ENCODE measurements at regions not wholly inside any gene's neighbourhood (a gene's known extent, or its start where the extent isn't known, plus 50 kb on each side); places are given as distances from the start of the nearest gene placed in this dataset.

- Histone ChIP-seq H3K9me3 (replicated peaks; ENCODE audit: control insufficient read depth, insufficient read depth, low read length) (no peaks in the 10 kb centered on the region), H3K4me1 (ENCODE audit: control insufficient read depth, insufficient read depth, low read length) (no peaks in the 10 kb centered on the region), H3K79me2 (ENCODE audit: control insufficient read depth, insufficient read depth, low read length) (no peaks in the 10 kb centered on the region), H3K4me2 (ENCODE audit: control insufficient read depth, insufficient read depth) (no peak overlapping the region), H3K27me3 (replicated peaks in 1 of 2; ENCODE audit: control insufficient read depth in 2 of 2, insufficient read depth in 2 of 2, low read length in 1 of 2) (no peaks in the 10 kb centered on the region), H3K36me3 (ENCODE audit: control insufficient read depth in 2 of 2, insufficient read depth in 2 of 2, low read length in 1 of 2) (no peaks in the 10 kb centered on the region), H3K27ac (ENCODE audit: control insufficient read depth, insufficient read depth) (no peak overlapping the region), H4K20me1 (ENCODE audit: control insufficient read depth, insufficient read depth) (no peaks in the 10 kb centered on the region), H3K4me3 (no peak overlapping the region), H3K9ac (ENCODE audit: control insufficient read depth, insufficient read depth, low read length) (no peak overlapping the region), H2AFZ (ENCODE audit: control insufficient read depth, low read depth, low read length) (no peak overlapping the region)
- no TSS peak for BruUV-seq (replicated peaks)
- ChIA-PET SMC1A (ENCODE audit: uncharacterized antibody, unreplicated experiment) (no interaction called here), RAD21 (ENCODE audit: unreplicated experiment) (no interaction called here), CTCF (no interaction called here), POLR2A (no interaction called here)
- intact Hi-C loops (cut with micrococcal nuclease; ENCODE audit: unreplicated experiment), result no loop called here
- WGBS (ENCODE audit: insufficient coverage, insufficient replicate concordance, low lambda C conversion rate, missing lambda C conversion rate), result 19% methylated on average over 3 of the region's 3 CpGs
- DNase-seq (ENCODE audit: low read depth, low spot score), result no peak
- no peak for FAIRE-seq
- no peak for TF ChIP-seq CBX3 (IDR thresholded peaks at IDR 0.05; ENCODE audit: borderline replicate concordance, low read depth)
- TF ChIP-seq SPI1 (IDR thresholded peaks at IDR 0.05; ENCODE audit: borderline replicate concordance, insufficient read depth, low read depth, low read length), result no peak
- TF ChIP-seq, protein P1, sequence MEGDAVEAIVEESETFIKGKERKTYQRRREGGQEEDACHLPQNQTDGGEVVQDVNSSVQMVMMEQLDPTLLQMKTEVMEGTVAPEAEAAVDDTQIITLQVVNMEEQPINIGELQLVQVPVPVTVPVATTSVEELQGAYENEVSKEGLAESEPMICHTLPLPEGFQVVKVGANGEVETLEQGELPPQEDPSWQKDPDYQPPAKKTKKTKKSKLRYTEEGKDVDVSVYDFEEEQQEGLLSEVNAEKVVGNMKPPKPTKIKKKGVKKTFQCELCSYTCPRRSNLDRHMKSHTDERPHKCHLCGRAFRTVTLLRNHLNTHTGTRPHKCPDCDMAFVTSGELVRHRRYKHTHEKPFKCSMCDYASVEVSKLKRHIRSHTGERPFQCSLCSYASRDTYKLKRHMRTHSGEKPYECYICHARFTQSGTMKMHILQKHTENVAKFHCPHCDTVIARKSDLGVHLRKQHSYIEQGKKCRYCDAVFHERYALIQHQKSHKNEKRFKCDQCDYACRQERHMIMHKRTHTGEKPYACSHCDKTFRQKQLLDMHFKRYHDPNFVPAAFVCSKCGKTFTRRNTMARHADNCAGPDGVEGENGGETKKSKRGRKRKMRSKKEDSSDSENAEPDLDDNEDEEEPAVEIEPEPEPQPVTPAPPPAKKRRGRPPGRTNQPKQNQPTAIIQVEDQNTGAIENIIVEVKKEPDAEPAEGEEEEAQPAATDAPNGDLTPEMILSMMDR (IDR thresholded peaks at IDR 0.05 in 2 of 3, conservative IDR thresholded peaks at IDR 0.05 in 1 of 3; ENCODE audit: control insufficient read depth in 2 of 3, extremely low read depth in 1 of 3, insufficient read depth in 1 of 3, low read depth in 3 of 3, low read length in 3 of 3), result peak; percentile 14 to 33 (median 21); a peak in 3 of 6 replicates
- no peak for TF ChIP-seq ETV6 (conservative IDR thresholded peaks at IDR 0.05 in 1 of 2, IDR thresholded peaks at IDR 0.05 in 1 of 2; ENCODE audit: borderline replicate concordance in 1 of 2, low read depth in 1 of 2)
- in situ Hi-C loops (cut with MboI), result no loop called here
- no peak for ATAC-seq
Measured at GRCh38 chr2:81389203-81389602, 1084.7 kb upstream of the LRRTM1 start.

GRCh38 chr2:81363800-81364199 lies 1059.2 kb upstream of the LRRTM1 start:
- Histone ChIP-seq H3K4me2 (ENCODE audit: control insufficient read depth, insufficient read depth) (no peak overlapping the region), H3K4me3 (no peak overlapping the region), H3K79me2 (ENCODE audit: control insufficient read depth, insufficient read depth, low read length) (no peaks in the 10 kb centered on the region), H3K27ac (ENCODE audit: control insufficient read depth, insufficient read depth) (no peak overlapping the region), H4K20me1 (ENCODE audit: control insufficient read depth, insufficient read depth) (no peaks in the 10 kb centered on the region), H2AFZ (ENCODE audit: control insufficient read depth, low read depth, low read length) (no peak overlapping the region), H3K4me1 (ENCODE audit: control insufficient read depth, insufficient read depth, low read length) (no peaks in the 10 kb centered on the region), H3K9me3 (replicated peaks; ENCODE audit: control insufficient read depth, insufficient read depth, low read length) (no peaks in the 10 kb centered on the region), H3K27me3 (replicated peaks in 1 of 2; ENCODE audit: control insufficient read depth in 2 of 2, insufficient read depth in 2 of 2, low read length in 1 of 2) (no peaks in the 10 kb centered on the region), H3K9ac (ENCODE audit: control insufficient read depth, insufficient read depth, low read length) (no peak overlapping the region), H3K36me3 (ENCODE audit: control insufficient read depth in 2 of 2, insufficient read depth in 2 of 2, low read length in 1 of 2) (no peaks in the 10 kb centered on the region)
- in situ Hi-C loops (cut with MboI) (no loop called here), intact Hi-C loops (cut with micrococcal nuclease; ENCODE audit: unreplicated experiment) (no loop called here)
- CTCF ChIA-PET, result no interaction called here
- ATAC-seq (no peak), DNase-seq (ENCODE audit: low read depth, low spot score) (no peak), FAIRE-seq (no peak)
- RAD21 ChIA-PET (ENCODE audit: unreplicated experiment), result no interaction called here
- POLR2A ChIA-PET, result interaction anchor here (0.6 kb wide), 1 partner anchor 471 kb away, joined by 3 read pairs; no protein-coding TSS in a partner anchor
- SMC1A ChIA-PET (ENCODE audit: uncharacterized antibody, unreplicated experiment), result no interaction called here
- BruUV-seq (replicated peaks), result no TSS peak
- no peak for TF ChIP-seq IRF4 (IDR thresholded peaks at IDR 0.05; ENCODE audit: low read depth, low read length)
- no peak for TF ChIP-seq STAT1 (conservative IDR thresholded peaks at IDR 0.05)
- no peak for TF ChIP-seq JUND (IDR thresholded peaks at IDR 0.05; ENCODE audit: low read depth, low read length)
- TF ChIP-seq NKRF (conservative IDR thresholded peaks at IDR 0.05), result no peak
- no peak for TF ChIP-seq YY1 (IDR thresholded peaks at IDR 0.05; ENCODE audit: low read depth, low read length)
- TF ChIP-seq GABPA (IDR thresholded peaks at IDR 0.05; ENCODE audit: low read depth), result no peak
- TF ChIP-seq MLLT1 (IDR thresholded peaks at IDR 0.05), result no peak
- no peak for TF ChIP-seq BCL11A (IDR thresholded peaks at IDR 0.05; ENCODE audit: low read depth, low read length)
- no peak for TF ChIP-seq HDAC2 (IDR thresholded peaks at IDR 0.05)
- TF ChIP-seq ASH2L (IDR thresholded peaks at IDR 0.05; ENCODE audit: borderline replicate concordance, low read depth), result no peak
